HG02759 (cell line): ENCODE measurements at regions not wholly inside any gene's neighbourhood (a gene's known extent, or its start where the extent isn't known, plus 50 kb on each side); places are given as distances from the start of the nearest gene placed in this dataset.
A peak's percentile ranks its signal among the peaks of the same experiment; 100 is the strongest.

ENCODE experiments used
- ATAC-seq: cut with Tn5 transposase; IDR thresholded peaks from one replicate; pipeline ENCODE4 v1.9.1; 2021; ENCODE audit warnings: mild to moderate bottlenecking, moderate library complexity; ENCODE audit not compliant: unreplicated experiment

GRCh38 chr2:54360055-54360792, 95.9 kb upstream of the SPTBN1 start:
- no peak for ATAC-seq

- no peak for ATAC-seq
Measured at GRCh38 chr2:54364409-54364808, 91.7 kb upstream of the SPTBN1 start.

- no peak for ATAC-seq
Measured at GRCh38 chr2:54365661-54366060, 90.5 kb upstream of the SPTBN1 start.

GRCh38 chr2:54366487-54367280, 89.4 kb upstream of the SPTBN1 start:
- no peak for ATAC-seq

- ATAC-seq = no peak
Measured at GRCh38 chr2:54370405-54371104, 85.6 kb upstream of the SPTBN1 start.

GRCh38 chr2:54371460-54372065, 84.6 kb upstream of the SPTBN1 start:
- no peak for ATAC-seq

GRCh38 chr2:54372361-54372760, 83.8 kb upstream of the SPTBN1 start:
- ATAC-seq = no peak

- ATAC-seq = no peak
Measured at GRCh38 chr2:54373855-54374254, 82.3 kb upstream of the SPTBN1 start.

- ATAC-seq = no peak
Measured at GRCh38 chr2:54374591-54375364, 81.3 kb upstream of the SPTBN1 start.

GRCh38 chr2:54377451-54377850, 78.7 kb upstream of the SPTBN1 start:
- ATAC-seq = no peak

- no peak for ATAC-seq
Measured at GRCh38 chr2:54377901-54378493, 78.1 kb upstream of the SPTBN1 start.

GRCh38 chr2:54380670-54381069, 75.5 kb upstream of the SPTBN1 start:
- ATAC-seq = no peak

GRCh38 chr2:54381293-54381692, 74.8 kb upstream of the SPTBN1 start:
- no peak for ATAC-seq

GRCh38 chr2:54382601-54383000, 73.5 kb upstream of the SPTBN1 start:
- no peak for ATAC-seq

- no peak for ATAC-seq
Measured at GRCh38 chr2:54384301-54385203, 71.6 kb upstream of the SPTBN1 start.

GRCh38 chr2:54385271-54385670, 70.9 kb upstream of the SPTBN1 start:
- no peak for ATAC-seq

- peak; percentile 24 for ATAC-seq
Measured at GRCh38 chr2:54386585-54386984, 69.5 kb upstream of the SPTBN1 start.

GRCh38 chr2:54387059-54387991, 68.8 kb upstream of the SPTBN1 start:
- peak; percentile 71 for ATAC-seq
